GM18951 (cell line): ENCODE measurements at regions not wholly inside any gene's neighbourhood (a gene's known extent, or its start where the extent isn't known, plus 50 kb on each side); places are given as distances from the start of the nearest gene placed in this dataset.

ENCODE experiments used
- POLR2A ChIP-seq: IDR thresholded peaks from 4 replicates; pipeline ENCODE4 v1.6.1; 2011; ENCODE audit warnings: mild to moderate bottlenecking; ENCODE audit not compliant: insufficient read length, insufficient read depth; ENCODE audit errors: extremely low read depth
- in situ Hi-C: fragments of 300-500 bp; cut with MboI; formaldehyde crosslinking; loops from one replicate; pipeline ENCODE4 v1.12.0; 2022; ENCODE audit warnings: low sequenced_read_pairs, mixed read lengths, inconsistent platforms; ENCODE audit not compliant: unreplicated experiment

- TF ChIP-seq POLR2A, result no peak
- in situ Hi-C loops, result no loop called here
These were observed 142.3 kb upstream of the ARHGAP5 start for GRCh38 chr14:31934767-31935266.

GRCh38 chr14:31935391-31935790 lies 141.7 kb upstream of the ARHGAP5 start:
- in situ Hi-C loops, result no loop called here
- no peak for TF ChIP-seq POLR2A

GRCh38 chr14:31936115-31936514 lies 141.0 kb upstream of the ARHGAP5 start:
- TF ChIP-seq POLR2A, result no peak
- in situ Hi-C loops, result no loop called here

GRCh38 chr14:31937730-31938346 lies 139.3 kb upstream of the ARHGAP5 start:
- TF ChIP-seq POLR2A, result no peak
- in situ Hi-C loops, result no loop called here

- no peak for TF ChIP-seq POLR2A
- in situ Hi-C loops, result no loop called here
These were observed 137.2 kb upstream of the ARHGAP5 start for GRCh38 chr14:31939934-31940333.

GRCh38 chr14:31941487-31941886 lies 135.6 kb upstream of the ARHGAP5 start:
- TF ChIP-seq POLR2A, result no peak
- in situ Hi-C loops, result no loop called here

GRCh38 chr14:31942166-31942841 lies 134.8 kb upstream of the ARHGAP5 start:
- TF ChIP-seq POLR2A, result no peak
- in situ Hi-C loops, result no loop called here

- TF ChIP-seq POLR2A, result no peak
- in situ Hi-C loops, result no loop called here
These were observed 133.8 kb upstream of the ARHGAP5 start for GRCh38 chr14:31943217-31943799.

GRCh38 chr14:31943861-31944255 lies 133.2 kb upstream of the ARHGAP5 start:
- no peak for TF ChIP-seq POLR2A
- in situ Hi-C loops, result no loop called here

GRCh38 chr14:31944256-31945073 lies 132.6 kb upstream of the ARHGAP5 start:
- in situ Hi-C loops, result no loop called here
- no peak for TF ChIP-seq POLR2A

- in situ Hi-C loops, result no loop called here
- TF ChIP-seq POLR2A, result no peak
These were observed 132.0 kb upstream of the ARHGAP5 start for GRCh38 chr14:31945074-31945613.

GRCh38 chr14:31945701-31946100 lies 131.4 kb upstream of the ARHGAP5 start:
- in situ Hi-C loops, result no loop called here
- TF ChIP-seq POLR2A, result no peak

GRCh38 chr14:31947076-31947475 lies 130.0 kb upstream of the ARHGAP5 start:
- in situ Hi-C loops, result no loop called here
- no peak for TF ChIP-seq POLR2A
